HG03103 (cell line): ENCODE measurements at regions not wholly inside any gene's neighbourhood (a gene's known extent, or its start where the extent isn't known, plus 50 kb on each side); places are given as distances from the start of the nearest gene placed in this dataset.

Experiments
- ATAC-seq: cut with Tn5 transposase; IDR thresholded peaks from one replicate; pipeline ENCODE4 v1.9.1; 2021; ENCODE audit warnings: low read depth; ENCODE audit not compliant: unreplicated experiment

DNA sequence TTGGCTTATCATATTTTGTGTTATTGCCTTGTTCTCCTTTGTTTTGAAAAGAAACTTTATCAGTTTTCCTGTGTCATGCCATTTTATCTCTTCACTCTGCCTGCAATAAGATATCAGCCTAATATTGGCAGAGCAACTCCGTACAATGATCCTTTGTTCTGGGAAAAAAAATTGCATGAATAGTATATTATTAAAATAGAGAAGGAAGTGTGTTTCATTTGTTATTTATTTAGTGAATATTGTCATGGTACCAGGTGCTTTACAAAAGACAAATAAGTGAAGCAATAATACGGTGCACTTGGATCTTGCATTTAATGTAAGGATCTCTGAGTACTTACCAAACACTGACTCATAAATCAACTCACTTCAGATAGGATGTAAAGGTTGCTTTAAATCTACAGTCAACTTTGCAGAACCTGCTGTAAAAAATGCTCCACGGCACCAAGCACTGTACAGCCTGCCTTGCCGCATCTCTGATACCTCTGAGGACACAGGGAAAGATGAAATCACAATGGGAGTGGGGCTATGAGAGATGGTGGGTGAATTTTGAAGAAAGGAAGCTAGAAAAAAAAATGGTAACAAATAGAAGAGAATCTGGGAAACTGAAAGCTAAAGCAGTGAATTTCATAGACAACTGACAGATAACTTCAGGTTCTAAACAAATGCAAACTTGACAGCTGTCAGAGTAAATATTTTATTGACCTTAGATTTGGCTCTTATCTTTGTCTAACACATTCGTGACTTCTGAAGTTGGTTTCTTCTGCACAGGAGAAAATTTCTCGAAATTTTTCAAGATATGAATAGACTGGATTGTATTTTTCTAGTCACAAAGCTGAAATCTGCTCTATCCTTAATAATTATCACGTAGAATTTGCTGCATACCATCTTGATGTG is 232.1 kb downstream of the ENC1 start:
- ATAC-seq = no peak

DNA sequence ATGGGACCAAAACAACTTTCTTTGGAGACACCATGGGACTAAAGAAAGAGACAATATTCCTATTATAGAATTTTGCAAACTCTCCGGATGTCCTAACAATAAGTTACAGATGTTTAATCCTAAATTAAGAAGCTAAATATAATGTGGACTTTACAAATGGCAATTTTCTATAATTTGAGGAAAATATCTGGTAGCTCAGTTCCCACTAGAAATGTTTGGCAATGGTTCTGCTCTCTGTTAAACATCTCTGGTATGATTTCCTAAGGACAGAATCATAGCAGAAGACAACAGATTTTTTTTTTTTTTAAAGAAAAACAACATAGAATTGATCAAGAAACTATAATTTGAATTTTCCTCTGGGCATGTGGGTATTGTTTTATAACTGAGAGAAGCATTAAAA is 232.8 kb downstream of the ENC1 start:
- ATAC-seq = no peak

DNA sequence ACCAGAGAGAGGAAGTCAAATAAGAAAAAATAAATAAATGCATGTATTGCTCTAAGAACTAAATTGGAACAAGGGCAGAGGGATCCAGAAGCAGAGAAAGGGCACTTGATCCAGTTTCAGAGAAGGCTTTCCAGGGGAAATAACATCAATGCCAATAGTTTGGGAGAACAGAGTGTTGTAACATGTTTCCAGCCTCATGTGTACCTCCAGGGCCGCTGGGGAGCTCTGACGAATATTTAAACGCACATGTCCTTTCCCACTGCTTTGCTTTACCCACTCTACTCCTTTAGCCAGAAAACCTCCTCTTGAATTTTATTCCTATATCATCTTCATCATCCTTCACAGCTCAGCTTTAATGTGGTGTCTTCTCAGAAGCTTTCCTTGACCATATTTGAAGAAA is 233.7 kb downstream of the ENC1 start:
- ATAC-seq = no peak

DNA sequence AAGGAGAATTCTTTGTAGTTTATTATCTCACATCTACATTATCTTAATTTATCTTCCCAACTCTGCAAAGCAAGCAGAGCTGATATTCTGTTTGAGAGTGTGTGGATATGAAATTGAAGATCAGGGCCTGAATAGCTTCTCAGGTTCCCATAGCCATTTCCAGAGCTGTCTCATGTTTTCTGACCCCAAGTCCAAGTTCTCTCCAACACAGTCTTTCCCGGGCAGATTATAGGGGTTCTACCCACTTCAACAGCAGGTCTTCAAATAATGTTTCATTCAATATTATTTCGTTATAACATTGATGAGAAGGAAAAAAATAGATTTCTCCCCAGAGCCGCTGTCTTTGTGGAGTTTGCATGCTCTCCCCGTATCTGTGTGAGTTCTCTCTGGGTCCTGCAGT is 234.9 kb downstream of the ENC1 start:
- no peak for ATAC-seq

DNA sequence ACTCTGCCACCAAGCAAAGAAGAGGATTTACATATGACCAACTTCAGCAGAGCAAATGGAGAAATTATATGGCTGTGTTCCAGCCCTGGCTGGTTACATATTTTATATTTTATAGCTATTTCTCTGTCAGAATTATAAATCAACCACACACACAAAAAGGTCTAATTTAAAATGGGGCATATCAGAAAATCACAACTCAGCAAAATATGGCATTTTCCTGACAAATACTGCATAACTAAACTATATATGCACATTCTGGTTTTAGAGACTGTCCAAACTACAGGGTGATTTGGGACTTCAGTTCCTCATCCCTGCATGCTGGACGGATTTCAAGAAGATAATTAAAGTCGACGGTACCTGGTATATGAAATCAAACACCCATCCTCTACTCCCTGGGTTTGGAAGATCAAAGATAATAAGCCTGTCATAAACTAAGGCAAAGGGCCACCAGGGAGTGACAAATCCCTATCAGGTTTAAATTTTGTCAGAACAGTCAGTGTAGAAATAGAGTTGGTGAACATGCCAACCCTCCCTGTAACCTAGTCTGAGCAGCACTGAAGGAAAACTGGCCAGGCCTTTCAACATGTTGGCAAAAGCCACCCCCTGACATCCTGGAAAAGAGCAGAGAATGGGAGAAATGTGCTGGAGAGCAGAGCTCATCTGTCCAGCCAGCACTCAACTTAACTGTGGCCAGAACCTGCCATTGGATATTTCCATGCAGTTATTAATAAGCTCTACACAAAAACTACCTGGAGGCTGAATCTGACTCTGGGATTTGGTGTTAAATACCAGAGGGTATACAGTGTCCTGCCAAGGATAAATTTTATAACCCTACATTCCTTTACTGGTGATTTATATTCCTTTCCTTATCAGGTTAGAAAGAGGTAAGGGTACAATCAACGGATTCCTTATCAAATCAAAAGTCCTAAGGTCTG is 235.7 kb downstream of the ENC1 start:
- ATAC-seq = no peak

DNA sequence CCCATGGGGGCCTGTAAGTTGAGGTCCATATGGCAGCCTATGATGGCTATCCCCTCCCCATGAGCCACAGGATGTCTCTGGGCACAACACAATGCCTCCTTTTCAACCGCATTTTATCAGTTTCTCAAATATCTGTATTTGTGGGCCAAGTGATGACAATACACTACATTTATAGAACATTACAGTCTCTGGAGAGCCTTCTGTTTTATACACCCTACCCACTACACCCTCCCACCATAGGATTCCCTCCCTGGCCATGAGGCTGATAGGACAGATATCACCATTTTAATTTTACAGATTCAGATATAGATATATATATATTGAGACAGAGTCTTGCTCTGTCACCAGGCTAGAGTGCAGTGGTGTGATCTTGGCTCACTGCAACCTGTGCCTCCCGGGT is 236.8 kb downstream of the ENC1 start:
- ATAC-seq = no peak

DNA sequence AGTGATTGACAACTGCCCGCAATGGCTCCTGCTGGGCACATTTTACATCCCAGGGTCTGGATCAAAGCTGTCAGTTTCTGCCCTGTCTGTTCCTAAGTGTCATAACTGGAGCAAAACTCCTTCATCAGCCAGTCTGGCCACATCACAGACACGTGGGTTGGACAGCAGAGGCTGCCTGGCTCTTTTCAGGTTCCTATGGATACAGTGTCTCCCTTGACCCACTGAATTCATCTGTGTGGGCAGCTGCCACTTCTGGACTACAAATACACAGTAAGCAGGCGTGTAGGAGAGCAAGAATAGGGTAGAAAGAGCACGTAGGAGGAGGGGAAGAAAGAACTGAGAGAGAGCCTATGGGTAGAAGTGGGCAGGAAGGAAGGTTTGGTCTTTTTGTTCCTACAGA is 238.0 kb downstream of the ENC1 start:
- ATAC-seq = no peak

DNA sequence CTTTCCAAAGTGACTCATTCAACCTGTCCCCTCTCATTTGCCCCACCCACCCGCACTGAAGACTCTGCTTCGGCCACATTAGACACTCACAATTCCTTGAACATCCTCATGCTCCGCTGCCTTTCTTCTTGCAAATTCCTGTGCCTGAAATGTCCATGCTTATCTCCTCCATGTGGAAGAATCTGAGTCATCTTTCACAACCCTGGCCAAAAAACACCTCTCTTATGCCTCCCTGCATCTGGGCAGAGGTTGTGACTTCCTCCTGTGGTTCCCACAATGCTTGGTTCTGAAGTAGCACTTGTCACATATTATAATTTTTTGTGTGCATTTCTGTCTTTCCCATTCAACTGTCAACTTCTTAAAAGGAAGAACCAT is 238.6 kb downstream of the ENC1 start:
- ATAC-seq = no peak

DNA sequence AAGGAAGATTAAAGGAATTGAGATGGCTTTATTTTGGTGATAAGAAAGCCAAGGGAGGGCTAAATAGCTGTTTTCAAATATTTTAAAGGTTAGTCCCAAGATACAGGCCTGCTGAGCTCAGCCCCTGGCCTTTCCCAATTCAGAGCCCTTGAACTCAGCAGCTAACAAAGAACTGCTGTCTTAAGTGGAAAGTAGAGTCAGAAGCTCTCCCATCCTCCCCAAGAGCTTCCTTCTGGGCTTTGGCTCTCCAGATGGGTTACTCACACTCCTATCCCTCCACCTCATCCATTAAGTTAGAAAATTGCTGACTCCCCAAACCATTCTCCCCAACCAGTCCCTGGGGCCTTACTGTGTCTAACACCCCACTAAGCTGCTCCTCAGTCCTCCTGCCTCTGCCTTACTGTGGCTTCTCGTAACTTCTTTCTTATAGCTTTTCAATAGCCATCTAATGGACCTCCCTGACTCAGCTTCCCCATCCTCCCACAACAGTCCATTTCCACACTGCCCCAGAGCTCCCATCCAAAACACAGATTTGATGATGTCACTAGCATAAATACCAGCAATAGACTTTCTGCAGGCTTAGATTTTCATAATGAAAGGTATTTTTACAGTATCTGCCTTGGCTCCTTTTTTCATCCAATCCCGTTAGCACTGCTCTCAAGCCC is 239.1 kb downstream of the ENC1 start:
- no peak for ATAC-seq

DNA sequence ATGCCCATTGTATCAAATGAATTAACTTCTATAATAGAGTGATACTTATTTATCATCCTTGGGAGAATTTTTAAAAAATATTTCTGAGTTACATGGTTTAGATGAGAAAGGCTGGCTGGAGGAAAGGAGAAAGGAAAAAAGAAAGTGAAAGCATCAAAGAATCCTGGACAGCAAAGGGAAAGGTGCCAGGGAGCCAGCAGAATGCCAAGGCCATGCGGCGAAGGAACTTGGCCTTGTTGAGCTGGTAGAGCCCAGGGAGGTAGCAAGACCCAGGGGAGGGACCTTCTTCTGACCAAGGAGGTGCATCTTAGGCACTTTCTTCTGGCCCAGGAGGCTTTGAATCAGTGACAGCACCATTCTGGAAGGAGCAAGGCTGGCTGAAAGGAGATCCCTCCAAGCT is 240.5 kb downstream of the ENC1 start:
- no peak for ATAC-seq

DNA sequence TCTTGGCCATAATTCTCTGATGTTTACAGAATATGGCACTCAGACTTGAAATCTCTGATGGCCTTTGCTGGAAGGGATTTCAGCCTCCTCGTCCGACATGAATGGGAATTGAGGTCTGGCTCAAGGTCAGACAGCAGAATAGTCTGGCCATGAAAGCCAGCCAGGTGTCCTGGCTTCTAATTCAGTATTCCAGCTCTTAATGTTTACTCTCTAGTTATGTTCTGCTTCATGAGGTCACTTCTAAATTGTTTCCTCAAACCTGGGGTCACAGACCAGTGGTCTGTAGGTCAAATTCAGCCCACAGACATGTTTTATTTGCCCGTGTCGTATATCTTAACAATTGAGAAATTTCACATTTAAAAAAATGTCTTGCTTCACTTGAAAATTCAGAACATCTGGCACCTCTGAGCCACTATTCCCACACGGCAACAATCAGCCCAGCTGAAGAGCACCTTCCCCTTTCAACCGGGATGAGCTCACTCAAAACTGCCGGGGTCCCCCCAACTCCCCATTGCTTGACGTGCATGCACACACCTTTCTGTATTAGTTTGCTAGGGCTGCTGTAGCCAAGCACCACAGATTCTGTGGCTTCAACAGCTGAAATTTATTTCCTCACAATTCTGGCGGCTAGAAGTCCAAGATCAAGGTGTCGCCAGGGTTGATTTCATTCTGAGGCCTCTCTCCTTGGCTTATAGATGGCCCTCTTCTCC is 243.5 kb downstream of the ENC1 start:
- no peak for ATAC-seq

DNA sequence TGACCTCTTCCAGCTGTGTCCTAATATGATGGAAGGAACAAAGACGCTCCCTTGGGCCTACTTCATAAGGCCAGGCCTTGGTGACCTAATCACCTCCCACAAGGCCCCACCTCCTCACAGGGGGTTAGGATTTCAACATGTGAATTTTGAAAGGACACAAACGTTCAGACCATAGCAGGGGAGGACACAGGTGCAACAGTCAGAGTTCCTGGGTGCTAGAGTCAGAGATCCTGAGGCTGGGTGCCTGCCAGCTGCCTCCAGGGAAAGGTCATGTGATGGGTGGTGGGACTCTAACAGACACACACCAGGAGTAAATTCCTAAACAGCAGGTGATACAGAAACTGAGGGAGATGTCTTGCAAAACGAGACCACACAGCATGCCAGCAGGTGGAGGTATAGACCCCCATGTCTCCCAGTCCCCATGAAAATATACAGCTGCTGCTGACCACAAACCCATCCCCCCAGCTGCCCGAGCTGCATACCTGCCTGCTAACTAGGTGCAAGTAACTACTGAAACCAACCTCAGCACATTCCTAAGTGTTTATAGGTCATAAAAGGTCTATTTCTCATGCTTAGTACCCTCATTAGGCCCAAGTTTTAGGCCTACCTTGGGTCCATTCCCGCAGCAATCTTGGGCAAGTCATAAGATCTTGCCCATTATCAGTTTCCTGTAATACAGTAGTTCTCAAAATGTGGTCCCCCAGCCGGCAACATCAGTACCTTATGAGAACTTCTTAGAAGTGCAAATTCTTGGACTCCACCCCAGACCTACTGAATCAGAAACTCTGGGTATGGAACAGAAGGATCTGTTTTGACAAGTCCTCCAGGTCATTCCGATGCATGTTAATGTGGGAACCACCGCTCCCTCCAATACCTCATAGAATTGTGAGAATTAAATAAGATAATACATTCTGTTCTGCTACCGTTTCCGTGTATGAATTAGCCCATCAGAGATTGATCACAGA is 245.3 kb downstream of the ENC1 start:
- ATAC-seq = no peak

DNA sequence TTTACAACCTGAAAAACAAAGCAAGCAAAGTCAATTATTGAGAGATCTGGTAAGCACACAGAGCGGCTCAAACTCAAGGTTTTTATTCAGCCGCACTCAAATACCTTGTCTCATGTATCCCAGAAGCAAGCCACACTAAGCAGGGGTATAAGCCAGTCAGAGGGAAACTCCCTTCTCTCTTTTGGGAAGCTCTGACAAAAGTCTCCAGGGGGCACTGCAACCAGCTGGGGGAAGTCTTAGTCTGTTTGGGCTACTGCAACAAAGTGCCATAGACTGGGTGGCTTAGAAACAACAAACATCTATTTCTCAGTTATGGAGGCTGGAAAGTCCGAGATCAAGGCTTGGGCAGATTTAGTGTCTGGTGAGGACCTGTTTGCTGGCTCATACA is 246.0 kb downstream of the ENC1 start:
- ATAC-seq = no peak

DNA sequence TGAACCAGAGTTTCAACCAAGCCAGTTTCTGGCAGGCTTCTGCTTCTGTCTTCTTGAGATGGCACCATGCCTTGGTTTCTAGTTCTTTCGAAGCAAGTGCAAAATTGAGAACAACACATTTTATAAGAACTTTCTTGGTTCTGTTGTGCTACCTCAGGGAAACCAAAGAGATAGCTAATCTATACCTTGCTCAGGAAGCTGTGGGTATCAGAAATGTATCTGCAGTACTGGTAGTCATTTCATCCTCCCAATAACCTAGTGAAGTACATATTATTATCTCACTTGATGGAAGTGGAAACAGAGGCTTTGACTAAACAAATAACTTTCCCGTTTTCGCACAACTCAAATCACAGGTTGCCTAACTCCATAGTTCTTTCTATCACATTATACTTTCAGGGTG is 246.6 kb downstream of the ENC1 start:
- ATAC-seq = no peak

DNA sequence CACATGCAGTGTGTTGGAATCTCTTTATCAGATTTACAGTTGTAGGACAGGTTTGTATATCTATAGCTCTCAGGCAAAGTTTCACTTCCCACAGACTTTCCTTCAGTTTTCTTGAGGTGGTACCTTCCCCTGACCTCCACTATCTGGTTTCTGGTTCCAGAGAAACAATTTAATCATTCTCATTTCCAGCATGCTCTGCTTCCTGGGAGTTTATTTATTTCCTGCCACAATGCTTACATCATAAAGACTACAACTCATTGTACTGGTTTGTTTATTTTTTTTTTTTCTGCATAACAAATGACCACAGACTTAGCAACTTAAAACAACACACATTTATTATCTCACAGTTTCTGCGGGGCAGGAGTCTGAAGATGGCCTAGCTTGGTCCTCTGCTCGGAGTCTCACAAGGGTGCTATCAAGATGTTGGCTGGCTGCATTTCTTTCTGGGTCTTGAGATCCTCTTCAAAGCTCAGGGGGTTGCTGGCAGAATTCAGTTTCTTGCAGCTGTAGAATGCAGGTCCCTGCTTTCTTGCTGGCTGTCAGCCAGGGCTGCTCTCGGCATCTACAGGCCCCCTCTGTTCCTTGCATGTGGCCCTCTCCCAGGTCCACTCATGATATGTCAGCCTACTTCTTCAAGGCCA is 247.7 kb downstream of the ENC1 start:
- ATAC-seq = no peak

DNA sequence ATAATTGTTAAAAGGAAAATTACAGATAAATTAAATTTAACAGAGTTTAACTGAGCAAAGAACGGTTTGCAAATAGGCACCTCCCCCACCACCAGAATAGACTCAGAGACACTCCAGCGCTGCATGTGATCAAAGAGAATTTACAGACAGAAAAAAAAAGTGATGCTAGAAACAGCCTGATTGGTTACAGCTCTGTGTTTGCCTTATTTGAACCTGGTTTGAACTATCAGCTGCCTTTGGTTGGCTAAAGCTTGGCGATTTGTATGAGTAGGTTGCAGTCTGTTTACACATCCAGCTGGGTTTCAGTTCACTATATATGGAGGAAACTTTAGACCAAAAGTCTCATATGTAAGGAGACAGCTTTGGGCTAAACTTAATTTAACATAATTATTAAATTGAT is 249.1 kb downstream of the ENC1 start:
- ATAC-seq = no peak

DNA sequence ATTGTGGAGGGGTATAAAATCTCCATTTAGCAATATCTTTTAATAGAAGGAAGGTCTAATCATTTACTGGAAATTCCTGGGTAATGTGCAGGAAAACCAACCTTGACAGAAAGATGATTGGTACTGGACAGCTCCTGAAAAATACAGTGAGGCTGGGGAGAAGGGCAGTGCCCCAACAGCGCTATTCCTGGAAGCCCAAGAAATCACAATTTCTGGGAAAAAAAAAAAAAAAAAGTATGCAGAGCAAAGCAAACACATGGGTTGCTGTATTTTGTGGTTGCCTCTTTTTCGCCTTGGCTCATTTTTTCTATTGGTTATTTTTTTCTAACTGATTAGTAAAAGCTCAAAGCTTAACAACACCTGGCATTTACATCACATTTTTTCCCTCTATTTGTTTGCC is 249.7 kb downstream of the ENC1 start:
- no peak for ATAC-seq

DNA sequence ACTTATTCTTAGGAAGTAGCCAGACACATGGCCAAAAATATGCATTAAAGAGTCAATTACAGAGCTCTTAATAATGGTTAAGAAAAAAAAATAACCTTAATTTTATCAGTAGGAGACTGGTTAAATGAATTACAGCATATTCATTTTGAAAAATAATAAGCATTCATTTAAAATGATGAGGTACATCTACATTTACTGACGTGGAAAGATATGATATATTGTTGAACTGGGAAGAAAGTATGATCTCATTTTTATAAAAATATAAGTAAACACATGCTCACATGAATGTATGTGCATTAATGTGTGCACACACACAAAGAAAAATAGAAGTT is 250.3 kb downstream of the ENC1 start:
- no peak for ATAC-seq
